ENCODE measurements at regions not wholly inside any gene's neighbourhood (a gene's known extent, or its start where the extent isn't known, plus 50 kb on each side); places are given as distances from the start of the nearest gene placed in this dataset.
"Not testable (repeated sequence)": the region's sequence is repeated elsewhere in the genome, so short reads cannot be mapped to it uniquely, and the experiment has no call there.

DNA sequence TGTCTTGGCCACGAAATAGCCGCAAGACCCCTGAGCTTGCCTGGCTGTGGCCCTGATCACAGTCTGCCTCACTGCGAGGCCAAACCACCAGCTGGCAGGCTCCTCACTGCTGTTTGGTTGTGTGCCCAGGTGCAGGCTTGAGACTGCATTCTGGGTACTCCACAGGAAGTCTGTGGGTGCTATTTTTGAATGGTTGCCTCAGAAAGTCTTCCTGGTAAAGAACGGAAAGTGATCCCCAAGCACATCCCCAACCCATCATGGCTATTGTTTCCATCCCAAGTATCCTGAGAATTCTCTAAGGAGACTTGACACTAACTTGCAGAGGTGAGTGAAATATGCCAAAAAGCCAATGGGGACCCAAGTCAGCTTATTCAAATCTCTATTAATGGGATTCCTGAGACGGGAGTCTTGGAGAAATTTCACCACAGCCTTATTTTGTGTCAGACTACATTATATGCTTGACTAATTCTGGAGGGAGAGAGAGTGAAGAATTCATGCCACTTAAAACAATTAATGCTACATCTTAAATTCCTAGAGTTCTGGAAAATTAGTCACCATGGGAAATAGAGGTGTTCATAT is 170.9 kb downstream of the RAMP3 start:
- CTCF ChIA-PET, result no interaction called here
- ATAC-seq (no peak), FAIRE-seq (no peak), DNase-seq (ENCODE audit: low read depth in 1 of 2, low spot score in 1 of 2) (no peak)
- H3K4me2 ChIP-seq, result no peak overlapping the region
- no peak overlapping the region for H3K4me3 ChIP-seq
- no peak overlapping the region for H3K27ac ChIP-seq
- POLR2A ChIA-PET, result no interaction called here
- H3K4me1 ChIP-seq, result no peaks in the 10 kb centered on the region
- TF ChIP-seq E2F6 (IDR thresholded peaks at IDR 0.05; ENCODE audit: borderline replicate concordance, low read depth) (no peak), NFE2L2 (conservative IDR thresholded peaks at IDR 0.05; ENCODE audit: low read length) (no peak), ZNF302 (CRISPR knock-in tag; IDR thresholded peaks at IDR 0.05) (no peak), ZFP36 (IDR thresholded peaks at IDR 0.05; ENCODE audit: borderline replicate concordance, partially characterized antibody) (no peak), ESRRA (IDR thresholded peaks at IDR 0.05; ENCODE audit: borderline replicate concordance, low read length) (no peak), KDM5A (IDR thresholded peaks at IDR 0.05) (no peak), RCOR1 (IDR thresholded peaks at IDR 0.05; ENCODE audit: low read depth, low read length) (no peak), JUN (IDR thresholded peaks at IDR 0.05) (no peak), TP53 (CRISPR knock-in tag; IDR thresholded peaks at IDR 0.05) (no peak), SMC3 (IDR thresholded peaks at IDR 0.05) (no peak), USF2 (IDR thresholded peaks at IDR 0.05) (no peak), EHMT2 (IDR thresholded peaks at IDR 0.05; ENCODE audit: low read depth) (no peak), CEBPB (IDR thresholded peaks at IDR 0.05) (no peak), SREBF2 (IDR thresholded peaks at IDR 0.05) (no peak), TFCP2L1 (CRISPR knock-in tag; IDR thresholded peaks at IDR 0.05) (no peak), FOSL2 (IDR thresholded peaks at IDR 0.05) (no peak), FOSL2 (CRISPR knock-in tag; IDR thresholded peaks at IDR 0.05) (no peak)
- TF ChIP-seq, protein P1, sequence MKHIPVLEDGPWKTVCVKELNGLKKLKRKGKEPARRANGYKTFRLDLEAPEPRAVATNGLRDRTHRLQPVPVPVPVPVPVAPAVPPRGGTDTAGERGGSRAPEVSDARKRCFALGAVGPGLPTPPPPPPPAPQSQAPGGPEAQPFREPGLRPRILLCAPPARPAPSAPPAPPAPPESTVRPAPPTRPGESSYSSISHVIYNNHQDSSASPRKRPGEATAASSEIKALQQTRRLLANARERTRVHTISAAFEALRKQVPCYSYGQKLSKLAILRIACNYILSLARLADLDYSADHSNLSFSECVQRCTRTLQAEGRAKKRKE (CRISPR knock-in tag; IDR thresholded peaks at IDR 0.05; ENCODE audit: low read depth), result no peak
- 37% methylated on average over 5 of the region's 5 CpGs for WGBS (ENCODE audit: missing lambda C conversion rate)
- H3K9me3 ChIP-seq, result peaks cover 7% of the 10 kb centered on the region; the same call in 1 of the 3 replicates

DNA sequence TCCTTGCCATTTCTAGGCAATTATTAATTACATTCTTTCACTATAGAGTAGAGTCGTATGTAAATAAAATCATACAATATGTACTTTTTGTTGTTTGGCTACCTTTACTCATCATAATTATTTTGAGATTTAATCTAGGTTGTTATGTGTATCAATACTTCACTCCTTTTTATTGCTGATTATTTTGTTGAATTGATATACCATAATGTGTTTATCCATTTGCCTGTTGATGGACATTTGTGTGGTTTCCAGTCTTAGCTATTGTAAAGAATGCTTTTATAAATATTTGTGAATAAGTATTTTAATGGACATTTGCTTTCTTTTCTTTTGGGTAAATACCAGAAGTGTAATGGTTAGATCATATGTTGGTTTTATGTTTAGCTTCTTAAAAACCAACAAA is 174.0 kb downstream of the RAMP3 start:
- ChIA-PET POLR2A (no interaction called here), CTCF (no interaction called here)
- no peak for FAIRE-seq
- H3K4me3 ChIP-seq, result no peak overlapping the region
- WGBS (ENCODE audit: missing lambda C conversion rate), result 2% methylated on average over 1 of the region's 1 CpG
- DNase-seq (ENCODE audit: low read depth in 1 of 2, low spot score in 1 of 2), result no peak
- no peaks in the 10 kb centered on the region for H3K4me1 ChIP-seq
- no peak overlapping the region for H3K4me2 ChIP-seq
- H3K9me3 ChIP-seq, result peaks cover 7% of the 10 kb centered on the region; the same call in 1 of the 3 replicates
- ATAC-seq, result no peak
- H3K27ac ChIP-seq, result no peak overlapping the region
- no peak for TF ChIP-seq EHMT2 (IDR thresholded peaks at IDR 0.05; ENCODE audit: low read depth)
- TF ChIP-seq RNF2 (IDR thresholded peaks at IDR 0.05; ENCODE audit: borderline replicate concordance, low read depth), result no peak
- TF ChIP-seq, protein P2, sequence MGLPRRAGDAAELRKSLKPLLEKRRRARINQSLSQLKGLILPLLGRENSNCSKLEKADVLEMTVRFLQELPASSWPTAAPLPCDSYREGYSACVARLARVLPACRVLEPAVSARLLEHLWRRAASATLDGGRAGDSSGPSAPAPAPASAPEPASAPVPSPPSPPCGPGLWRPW (IDR thresholded peaks at IDR 0.05), result no peak
- no peak for TF ChIP-seq REST (IDR thresholded peaks at IDR 0.05)
- TF ChIP-seq KDM5A (IDR thresholded peaks at IDR 0.05), result no peak
- TF ChIP-seq ZNF302 (CRISPR knock-in tag; IDR thresholded peaks at IDR 0.05), result no peak
- no peak for TF ChIP-seq JUNB (IDR thresholded peaks at IDR 0.05)
- TF ChIP-seq, protein P3, sequence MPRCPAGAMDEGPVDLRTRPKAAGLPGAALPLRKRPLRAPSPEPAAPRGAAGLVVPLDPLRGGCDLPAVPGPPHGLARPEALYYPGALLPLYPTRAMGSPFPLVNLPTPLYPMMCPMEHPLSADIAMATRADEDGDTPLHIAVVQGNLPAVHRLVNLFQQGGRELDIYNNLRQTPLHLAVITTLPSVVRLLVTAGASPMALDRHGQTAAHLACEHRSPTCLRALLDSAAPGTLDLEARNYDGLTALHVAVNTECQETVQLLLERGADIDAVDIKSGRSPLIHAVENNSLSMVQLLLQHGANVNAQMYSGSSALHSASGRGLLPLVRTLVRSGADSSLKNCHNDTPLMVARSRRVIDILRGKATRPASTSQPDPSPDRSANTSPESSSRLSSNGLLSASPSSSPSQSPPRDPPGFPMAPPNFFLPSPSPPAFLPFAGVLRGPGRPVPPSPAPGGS (IDR thresholded peaks at IDR 0.05), result no peak
- no peak for TF ChIP-seq HOXA7 (CRISPR knock-in tag; IDR thresholded peaks at IDR 0.05)
- TF ChIP-seq HEYL (CRISPR knock-in tag; IDR thresholded peaks at IDR 0.05), result no peak
- TF ChIP-seq, protein P1 (CRISPR knock-in tag; IDR thresholded peaks at IDR 0.05; ENCODE audit: low read depth), result no peak
- no peak for TF ChIP-seq NPAS2 (CRISPR knock-in tag; IDR thresholded peaks at IDR 0.05; ENCODE audit: borderline replicate concordance)
- no peak for TF ChIP-seq KDM1A (IDR thresholded peaks at IDR 0.05; ENCODE audit: low read depth)

DNA sequence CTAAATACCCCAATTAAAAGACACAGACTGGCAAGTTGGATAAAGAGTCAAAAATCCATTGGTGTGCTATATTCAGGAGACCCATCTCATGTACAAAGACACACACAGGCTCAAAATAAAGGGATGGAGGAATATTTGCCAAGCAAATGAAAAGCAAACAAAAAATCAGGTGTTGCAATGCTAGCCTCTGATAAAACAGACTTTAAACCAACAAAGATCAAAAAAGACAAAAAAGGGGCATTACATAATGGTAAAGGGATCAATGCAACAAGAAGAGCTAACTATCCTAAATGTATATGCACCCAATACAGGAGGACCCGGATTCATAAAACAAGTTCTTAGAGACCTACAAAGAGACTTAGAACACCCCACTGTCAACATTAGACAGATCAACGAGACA is 177.4 kb downstream of the RAMP3 start:
- WGBS (ENCODE audit: missing lambda C conversion rate), result 13% methylated on average over 2 of the region's 2 CpGs
- H3K4me1 ChIP-seq; POLR2A ChIA-PET; CTCF ChIA-PET; FAIRE-seq; H3K27ac ChIP-seq; ATAC-seq; H3K4me3 ChIP-seq; H3K9me3 ChIP-seq; DNase-seq (ENCODE audit: low read depth in 1 of 2, low spot score in 1 of 2); H3K4me2 ChIP-seq: not testable (repeated sequence)
